ENCODE measurements at regions not wholly inside any gene's neighbourhood (a gene's known extent, or its start where the extent isn't known, plus 50 kb on each side); places are given as distances from the start of the nearest gene placed in this dataset.

DNA sequence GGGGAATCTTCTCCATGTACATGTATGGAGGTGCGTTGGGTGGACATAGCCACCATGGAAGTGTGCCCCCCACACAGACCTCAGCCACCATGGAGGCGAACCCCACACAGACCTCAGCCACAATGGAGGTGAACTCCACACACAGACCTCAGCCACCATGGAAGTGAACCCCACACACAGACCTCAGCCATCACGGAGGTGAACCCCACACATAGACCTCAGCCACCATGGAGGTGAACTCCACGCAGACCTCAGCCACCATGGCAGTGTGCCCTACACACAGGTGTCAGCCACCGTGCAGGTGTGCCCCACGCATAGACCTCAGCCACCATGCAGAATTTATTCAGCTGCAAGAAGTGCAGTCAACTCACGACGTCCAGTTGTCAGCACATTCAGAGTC, 339.7 kb downstream of the ACTR3B start (continued):
- TF ChIP-seq, protein P1, sequence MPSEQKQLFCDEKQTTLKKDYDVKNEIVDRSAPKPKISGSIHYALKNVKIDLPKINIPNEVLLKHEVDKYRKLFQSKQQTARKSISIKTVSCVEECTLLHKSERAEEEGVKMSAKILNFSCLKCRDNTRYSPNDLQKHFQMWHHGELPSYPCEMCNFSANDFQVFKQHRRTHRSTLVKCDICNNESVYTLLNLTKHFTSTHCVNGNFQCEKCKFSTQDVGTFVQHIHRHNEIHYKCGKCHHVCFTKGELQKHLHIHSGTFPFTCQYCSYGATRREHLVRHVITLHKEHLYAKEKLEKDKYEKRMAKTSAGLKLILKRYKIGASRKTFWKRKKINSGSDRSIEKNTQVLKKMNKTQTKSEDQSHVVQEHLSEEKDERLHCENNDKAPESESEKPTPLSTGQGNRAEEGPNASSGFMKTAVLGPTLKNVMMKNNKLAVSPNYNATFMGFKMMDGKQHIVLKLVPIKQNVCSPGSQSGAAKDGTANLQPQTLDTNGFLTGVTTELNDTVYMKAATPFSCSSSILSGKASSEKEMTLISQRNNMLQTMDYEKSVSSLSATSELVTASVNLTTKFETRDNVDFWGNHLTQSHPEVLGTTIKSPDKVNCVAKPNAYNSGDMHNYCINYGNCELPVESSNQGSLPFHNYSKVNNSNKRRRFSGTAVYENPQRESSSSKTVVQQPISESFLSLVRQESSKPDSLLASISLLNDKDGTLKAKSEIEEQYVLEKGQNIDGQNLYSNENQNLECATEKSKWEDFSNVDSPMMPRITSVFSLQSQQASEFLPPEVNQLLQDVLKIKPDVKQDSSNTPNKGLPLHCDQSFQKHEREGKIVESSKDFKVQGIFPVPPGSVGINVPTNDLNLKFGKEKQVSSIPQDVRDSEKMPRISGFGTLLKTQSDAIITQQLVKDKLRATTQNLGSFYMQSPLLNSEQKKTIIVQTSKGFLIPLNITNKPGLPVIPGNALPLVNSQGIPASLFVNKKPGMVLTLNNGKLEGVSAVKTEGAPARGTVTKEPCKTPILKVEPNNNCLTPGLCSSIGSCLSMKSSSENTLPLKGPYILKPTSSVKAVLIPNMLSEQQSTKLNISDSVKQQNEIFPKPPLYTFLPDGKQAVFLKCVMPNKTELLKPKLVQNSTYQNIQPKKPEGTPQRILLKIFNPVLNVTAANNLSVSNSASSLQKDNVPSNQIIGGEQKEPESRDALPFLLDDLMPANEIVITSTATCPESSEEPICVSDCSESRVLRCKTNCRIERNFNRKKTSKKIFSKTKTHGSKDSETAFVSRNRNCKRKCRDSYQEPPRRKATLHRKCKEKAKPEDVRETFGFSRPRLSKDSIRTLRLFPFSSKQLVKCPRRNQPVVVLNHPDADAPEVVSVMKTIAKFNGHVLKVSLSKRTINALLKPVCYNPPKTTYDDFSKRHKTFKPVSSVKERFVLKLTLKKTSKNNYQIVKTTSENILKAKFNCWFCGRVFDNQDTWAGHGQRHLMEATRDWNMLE (tag by site-specific recombination; conservative IDR thresholded peaks at IDR 0.05; ENCODE audit: low read depth): no peak
- TF ChIP-seq ZNF514 (tag by site-specific recombination; IDR thresholded peaks at IDR 0.05) (no peak), ZNF2 (tag by site-specific recombination; IDR thresholded peaks at IDR 0.05) (no peak)

DNA sequence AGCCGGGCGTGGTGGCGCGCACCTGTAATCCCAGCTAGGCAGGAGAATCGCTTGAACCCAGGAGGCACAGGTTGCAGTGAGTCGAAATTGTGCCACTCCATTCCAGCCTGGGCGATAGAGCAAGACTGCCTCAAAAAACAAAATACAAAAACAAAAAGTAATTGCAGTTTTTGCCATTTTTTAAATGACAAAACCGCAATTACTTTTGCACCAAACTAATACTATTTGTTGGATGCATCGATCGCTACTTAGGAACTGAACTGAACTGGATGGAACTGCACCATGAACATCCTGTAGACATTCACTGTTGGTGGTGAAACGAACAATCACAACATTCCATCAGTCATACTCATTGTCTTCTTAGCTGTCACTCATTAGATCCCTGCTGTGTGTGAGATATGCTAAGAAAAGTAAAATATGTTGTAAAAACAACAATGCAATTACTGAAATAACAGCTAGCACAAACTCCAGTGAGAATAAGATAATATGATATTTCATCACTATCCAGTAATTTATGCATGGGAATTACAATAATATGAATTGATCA, 341.2 kb downstream of the ACTR3B start:
- Histone ChIP-seq H3K4me3 (ENCODE audit: low read depth, low read length) (no peak overlapping the region), H3K9me3 (ENCODE audit: control insufficient read depth, insufficient read depth, low read depth, low read length) (no peaks in the 10 kb centered on the region), H3K4me1 (ENCODE audit: control insufficient read depth, insufficient read depth, low read length) (no peaks in the 10 kb centered on the region), H3K36me3 (ENCODE audit: control insufficient read depth in 2 of 2, insufficient read depth in 1 of 2, low read length in 2 of 2) (no peaks in the 10 kb centered on the region), H3K27ac (ENCODE audit: extremely low read depth, low read depth, low read length) (no peak overlapping the region)
- CTCF ChIA-PET: no interaction called here
- TF ChIP-seq ZNF621 (tag by site-specific recombination; IDR thresholded peaks at IDR 0.05) (no peak), ZNF660 (tag by site-specific recombination; IDR thresholded peaks at IDR 0.05) (no peak), ZNF777 (tag by site-specific recombination; IDR thresholded peaks at IDR 0.05; ENCODE audit: borderline replicate concordance) (no peak), ZNF792 (tag by site-specific recombination; IDR thresholded peaks at IDR 0.05) (no peak), GLIS1 (tag by site-specific recombination; IDR thresholded peaks at IDR 0.05) (no peak), MZF1 (tag by site-specific recombination; IDR thresholded peaks at IDR 0.05; ENCODE audit: borderline replicate concordance) (no peak), ZNF248 (tag by site-specific recombination; IDR thresholded peaks at IDR 0.05) (no peak)
- TF ChIP-seq, protein P2, sequence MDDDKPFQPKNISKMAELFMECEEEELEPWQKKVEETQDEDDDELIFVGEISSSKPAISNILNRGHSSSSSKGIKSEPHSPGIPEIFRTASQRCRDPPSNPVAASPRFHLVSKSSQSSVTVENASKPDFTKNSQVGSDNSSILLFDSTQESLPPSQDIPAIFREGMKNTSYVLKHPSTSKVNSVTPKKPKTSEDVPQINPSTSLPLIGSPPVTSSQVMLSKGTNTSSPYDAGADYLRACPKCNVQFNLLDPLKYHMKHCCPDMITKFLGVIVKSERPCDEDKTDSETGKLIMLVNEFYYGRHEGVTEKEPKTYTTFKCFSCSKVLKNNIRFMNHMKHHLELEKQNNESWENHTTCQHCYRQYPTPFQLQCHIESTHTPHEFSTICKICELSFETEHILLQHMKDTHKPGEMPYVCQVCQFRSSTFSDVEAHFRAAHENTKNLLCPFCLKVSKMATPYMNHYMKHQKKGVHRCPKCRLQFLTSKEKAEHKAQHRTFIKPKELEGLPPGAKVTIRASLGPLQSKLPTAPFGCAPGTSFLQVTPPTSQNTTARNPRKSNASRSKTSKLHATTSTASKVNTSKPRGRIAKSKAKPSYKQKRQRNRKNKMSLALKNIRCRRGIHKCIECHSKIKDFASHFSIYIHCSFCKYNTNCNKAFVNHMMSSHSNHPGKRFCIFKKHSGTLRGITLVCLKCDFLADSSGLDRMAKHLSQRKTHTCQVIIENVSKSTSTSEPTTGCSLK (tag by site-specific recombination; IDR thresholded peaks at IDR 0.05): no peak
- TF ChIP-seq, protein P3, sequence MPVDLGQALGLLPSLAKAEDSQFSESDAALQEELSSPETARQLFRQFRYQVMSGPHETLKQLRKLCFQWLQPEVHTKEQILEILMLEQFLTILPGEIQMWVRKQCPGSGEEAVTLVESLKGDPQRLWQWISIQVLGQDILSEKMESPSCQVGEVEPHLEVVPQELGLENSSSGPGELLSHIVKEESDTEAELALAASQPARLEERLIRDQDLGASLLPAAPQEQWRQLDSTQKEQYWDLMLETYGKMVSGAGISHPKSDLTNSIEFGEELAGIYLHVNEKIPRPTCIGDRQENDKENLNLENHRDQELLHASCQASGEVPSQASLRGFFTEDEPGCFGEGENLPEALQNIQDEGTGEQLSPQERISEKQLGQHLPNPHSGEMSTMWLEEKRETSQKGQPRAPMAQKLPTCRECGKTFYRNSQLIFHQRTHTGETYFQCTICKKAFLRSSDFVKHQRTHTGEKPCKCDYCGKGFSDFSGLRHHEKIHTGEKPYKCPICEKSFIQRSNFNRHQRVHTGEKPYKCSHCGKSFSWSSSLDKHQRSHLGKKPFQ (tag by site-specific recombination; IDR thresholded peaks at IDR 0.05): no peak
- POLR2A ChIA-PET: no interaction called here

DNA sequence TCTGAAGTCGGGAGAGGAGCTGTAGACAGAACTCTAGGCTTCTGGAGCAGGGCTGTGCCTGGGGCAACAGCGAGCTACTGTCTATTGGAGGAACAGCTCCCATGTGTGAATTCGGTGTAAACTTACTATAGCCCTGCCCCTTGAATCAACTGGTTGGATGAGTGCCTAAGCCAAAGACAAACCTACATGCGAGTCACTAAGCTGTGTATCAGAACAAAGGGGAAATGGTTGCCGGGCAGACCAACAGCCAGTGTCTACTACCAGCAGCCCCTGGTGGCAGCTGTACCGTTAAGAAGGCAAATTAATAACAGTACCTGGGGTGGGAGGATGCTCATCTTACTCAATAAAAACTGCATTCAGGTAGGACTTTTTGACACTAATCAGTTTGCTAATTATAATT, 343.6 kb downstream of the ACTR3B start:
- Histone ChIP-seq H3K9me3 (ENCODE audit: control insufficient read depth, insufficient read depth, low read depth, low read length) (no peaks in the 10 kb centered on the region), H3K4me1 (ENCODE audit: control insufficient read depth, insufficient read depth, low read length) (no peaks in the 10 kb centered on the region), H3K4me3 (ENCODE audit: low read depth, low read length) (no peak overlapping the region), H3K36me3 (ENCODE audit: control insufficient read depth in 2 of 2, insufficient read depth in 1 of 2, low read length in 2 of 2) (no peaks in the 10 kb centered on the region), H3K27ac (ENCODE audit: extremely low read depth, low read depth, low read length) (no peak overlapping the region)
- ChIA-PET POLR2A (no interaction called here), CTCF (no interaction called here)
- TF ChIP-seq ZNF670 (tag by site-specific recombination; IDR thresholded peaks at IDR 0.05; ENCODE audit: low read depth) (no peak), ZFP41 (tag by site-specific recombination; IDR thresholded peaks at IDR 0.05; ENCODE audit: borderline replicate concordance) (no peak), ZNF19 (tag by site-specific recombination; IDR thresholded peaks at IDR 0.05; ENCODE audit: low read depth) (no peak), ZIC2 (tag by site-specific recombination; IDR thresholded peaks at IDR 0.05) (no peak), ZNF214 (tag by site-specific recombination; IDR thresholded peaks at IDR 0.05; ENCODE audit: borderline replicate concordance) (no peak), ZNF561 (tag by site-specific recombination; IDR thresholded peaks at IDR 0.05; ENCODE audit: borderline replicate concordance) (no peak), ZNF426 (tag by site-specific recombination; IDR thresholded peaks at IDR 0.05) (no peak)
- TF ChIP-seq, protein P4, sequence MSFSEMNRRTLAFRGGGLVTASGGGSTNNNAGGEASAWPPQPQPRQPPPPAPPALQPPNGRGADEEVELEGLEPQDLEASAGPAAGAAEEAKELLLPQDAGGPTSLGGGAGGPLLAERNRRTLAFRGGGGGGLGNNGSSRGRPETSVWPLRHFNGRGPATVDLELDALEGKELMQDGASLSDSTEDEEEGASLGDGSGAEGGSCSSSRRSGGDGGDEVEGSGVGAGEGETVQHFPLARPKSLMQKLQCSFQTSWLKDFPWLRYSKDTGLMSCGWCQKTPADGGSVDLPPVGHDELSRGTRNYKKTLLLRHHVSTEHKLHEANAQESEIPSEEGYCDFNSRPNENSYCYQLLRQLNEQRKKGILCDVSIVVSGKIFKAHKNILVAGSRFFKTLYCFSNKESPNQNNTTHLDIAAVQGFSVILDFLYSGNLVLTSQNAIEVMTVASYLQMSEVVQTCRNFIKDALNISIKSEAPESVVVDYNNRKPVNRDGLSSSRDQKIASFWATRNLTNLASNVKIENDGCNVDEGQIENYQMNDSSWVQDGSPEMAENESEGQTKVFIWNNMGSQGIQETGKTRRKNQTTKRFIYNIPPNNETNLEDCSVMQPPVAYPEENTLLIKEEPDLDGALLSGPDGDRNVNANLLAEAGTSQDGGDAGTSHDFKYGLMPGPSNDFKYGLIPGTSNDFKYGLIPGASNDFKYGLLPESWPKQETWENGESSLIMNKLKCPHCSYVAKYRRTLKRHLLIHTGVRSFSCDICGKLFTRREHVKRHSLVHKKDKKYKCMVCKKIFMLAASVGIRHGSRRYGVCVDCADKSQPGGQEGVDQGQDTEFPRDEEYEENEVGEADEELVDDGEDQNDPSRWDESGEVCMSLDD (tag by site-specific recombination; IDR thresholded peaks at IDR 0.05): no peak
- TF ChIP-seq, protein P5, sequence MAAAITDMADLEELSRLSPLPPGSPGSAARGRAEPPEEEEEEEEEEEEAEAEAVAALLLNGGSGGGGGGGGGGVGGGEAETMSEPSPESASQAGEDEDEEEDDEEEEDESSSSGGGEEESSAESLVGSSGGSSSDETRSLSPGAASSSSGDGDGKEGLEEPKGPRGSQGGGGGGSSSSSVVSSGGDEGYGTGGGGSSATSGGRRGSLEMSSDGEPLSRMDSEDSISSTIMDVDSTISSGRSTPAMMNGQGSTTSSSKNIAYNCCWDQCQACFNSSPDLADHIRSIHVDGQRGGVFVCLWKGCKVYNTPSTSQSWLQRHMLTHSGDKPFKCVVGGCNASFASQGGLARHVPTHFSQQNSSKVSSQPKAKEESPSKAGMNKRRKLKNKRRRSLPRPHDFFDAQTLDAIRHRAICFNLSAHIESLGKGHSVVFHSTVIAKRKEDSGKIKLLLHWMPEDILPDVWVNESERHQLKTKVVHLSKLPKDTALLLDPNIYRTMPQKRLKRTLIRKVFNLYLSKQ (tag by site-specific recombination; IDR thresholded peaks at IDR 0.05; ENCODE audit: borderline replicate concordance): no peak
